SK-N-SH (cell line): ENCODE measurements at regions not wholly inside any gene's neighbourhood (a gene's known extent, or its start where the extent isn't known, plus 50 kb on each side); places are given as distances from the start of the nearest gene placed in this dataset.

Source experiments
- CTCF ChIA-PET: fragments of 300-600, 350-600 bp; formaldehyde crosslinking; extraction: SDS; loops from one replicate; lab custom pipeline; 2021; lab: Yijun Ruan, JAX
- POLR2A ChIA-PET: fragments of 350-600 bp; sonication (Branson Sonifier 250); formaldehyde crosslinking; extraction: SDS; loops from one replicate; lab custom pipeline; 2020; ENCODE audit warnings: antibody characterized with exemption, inconsistent platforms; lab: Yijun Ruan, JAX
- DNase-seq: peaks from one replicate; pipeline ENCODE4 v3.0.0; 2012
- H2AFZ ChIP-seq: fragments of 200-600 bp; sonication (generic); 2 replicates; pipeline ENCODE4 v1.8.1; 2016; ENCODE audit warnings: antibody characterized with exemption, mild to moderate bottlenecking, low read depth
- H3F3A ChIP-seq: fragments of 200-600 bp; sonication (generic); replicated peaks from 2 replicates; pipeline ENCODE3; 2016; ENCODE audit warnings: antibody characterized with exemption, mild to moderate bottlenecking; ENCODE audit not compliant: insufficient read depth
- H3K27ac ChIP-seq, 2 experiments: fragments of 200-500 bp in 1 of 2; fragments of 200-600 bp in 1 of 2; sonication (Bioruptor generic) in 1 of 2; sonication (generic), shearing (Covaris generic) in 1 of 2; 2 replicates each; pipeline versions ENCODE4 v1.5.1 to v1.6.1; 2014 to 2016; ENCODE audit warnings: low read depth in 2 of 2, inconsistent platforms in 1 of 2, low read length in 1 of 2, mild to moderate bottlenecking in 1 of 2, mixed read lengths in 1 of 2
- H3K27me3 ChIP-seq: fragments of 200-600 bp; sonication (generic), shearing (Covaris generic); 2 replicates; pipeline ENCODE4 v1.6.1; 2016; ENCODE audit warnings: mixed run types; ENCODE audit not compliant: insufficient read depth
- H3K36me3 ChIP-seq, 2 experiments: fragments of 200-500 bp in 1 of 2; fragments of 200-600 bp in 1 of 2; sonication (Bioruptor generic) in 1 of 2; sonication (generic) in 1 of 2; replicated peaks in 1 of 2; 2 replicates each; pipeline versions ENCODE3 to v1.5.1; 2014 to 2016; ENCODE audit warnings: low read length in 1 of 2, mild to moderate bottlenecking in 1 of 2; ENCODE audit not compliant: insufficient read depth in 2 of 2, control insufficient read depth in 1 of 2
- H3K4me1 ChIP-seq, 2 experiments: fragments of 200-500 bp in 1 of 2; fragments of 200-600 bp in 1 of 2; sonication (Bioruptor generic) in 1 of 2; sonication (generic), shearing (Covaris generic) in 1 of 2; 2 replicates each; pipeline versions ENCODE4 v1.5.1 to v1.6.1; 2014 to 2016; ENCODE audit warnings: low read depth in 1 of 2, low read length in 1 of 2, mixed run types in 1 of 2; ENCODE audit not compliant: insufficient read depth in 2 of 2, control insufficient read depth in 1 of 2
- H3K4me2 ChIP-seq: fragments of 200-600 bp; sonication (generic), shearing (Covaris generic); 2 replicates; pipeline ENCODE4 v1.6.1; 2017; ENCODE audit warnings: mixed run types
- H3K4me3 ChIP-seq, 2 experiments: fragments of 200-500 bp in 1 of 2; fragments of 200-600 bp in 1 of 2; sonication (Bioruptor generic) in 1 of 2; sonication (generic), shearing (Covaris generic) in 1 of 2; 2 replicates each; pipeline versions ENCODE4 v1.5.1 to v1.8.1; 2014 to 2016; ENCODE audit warnings: low read depth in 2 of 2, inconsistent platforms in 1 of 2, low read length in 1 of 2, mild to moderate bottlenecking in 1 of 2, mixed read lengths in 1 of 2, moderate library complexity in 1 of 2
- H3K79me2 ChIP-seq: fragments of 200-600 bp; sonication (generic); 2 replicates; pipeline ENCODE4 v1.8.1; 2017; ENCODE audit warnings: mild to moderate bottlenecking; ENCODE audit not compliant: insufficient read depth
- H3K9ac ChIP-seq: fragments of 200-600 bp; sonication (generic); 2 replicates; pipeline ENCODE4 v1.6.1; 2017; ENCODE audit warnings: mixed run types
- H3K9me2 ChIP-seq: fragments of 200-600 bp; sonication (generic); 2 replicates; pipeline ENCODE4 v1.6.1; 2017; ENCODE audit warnings: mixed run types
- H3K9me3 ChIP-seq: fragments of 200-600 bp; sonication (generic); 2 replicates; pipeline ENCODE4 v1.6.1; 2017; ENCODE audit warnings: mixed run types, mild to moderate bottlenecking, moderate library complexity
- H4K20me1 ChIP-seq: fragments of 200-600 bp; sonication (generic); 2 replicates; pipeline ENCODE4 v1.6.1; 2017; ENCODE audit warnings: mild to moderate bottlenecking, mixed run types; ENCODE audit not compliant: insufficient read depth
- ELF1 ChIP-seq: IDR thresholded peaks from 2 replicates; pipeline ENCODE4 v1.4.0; 2012
- EZH2phosphoT487 ChIP-seq: fragments of 200-600 bp; sonication (generic); IDR thresholded peaks from 2 replicates; pipeline ENCODE4 v1.6.1; 2017; ENCODE audit warnings: low read depth, mixed run types, mild to moderate bottlenecking, antibody characterized with exemption, moderate library complexity, borderline replicate concordance
- FOXM1 ChIP-seq: IDR thresholded peaks from 2 replicates; pipeline ENCODE4 v1.4.0; 2012; ENCODE audit warnings: low read depth, mild to moderate bottlenecking
- GATA2 ChIP-seq: sonication (generic); formaldehyde crosslinking; IDR thresholded peaks from 2 replicates; pipeline ENCODE4 v1.5.0; 2020; ENCODE audit warnings: mild to moderate bottlenecking, missing genetic modification reagents
- MEF2A ChIP-seq: IDR thresholded peaks from 2 replicates; pipeline ENCODE4 v1.4.0; 2012; ENCODE audit warnings: low read depth, borderline replicate concordance
- NFIC ChIP-seq: IDR thresholded peaks from 2 replicates; pipeline ENCODE4 v1.4.0; 2012; ENCODE audit warnings: borderline replicate concordance
- NRF1 ChIP-seq: IDR thresholded peaks from 2 replicates; pipeline ENCODE4 v1.6.1; 2012; ENCODE audit warnings: low read depth, mild to moderate bottlenecking, low read length
- REST ChIP-seq: IDR thresholded peaks from 2 replicates; pipeline ENCODE4 v1.6.1; 2012; ENCODE audit warnings: mild to moderate bottlenecking, low read depth, low read length, moderate library complexity
- RFX5 ChIP-seq: IDR thresholded peaks from 2 replicates; pipeline ENCODE4 v1.6.1; 2012; ENCODE audit warnings: mild to moderate bottlenecking, improper control_type of control experiment, low read length
- SIN3A ChIP-seq: IDR thresholded peaks from 2 replicates; pipeline ENCODE4 v1.6.1; 2012; ENCODE audit warnings: low read depth, mild to moderate bottlenecking, low read length, moderate library complexity, borderline replicate concordance
- TAF1 ChIP-seq: IDR thresholded peaks from 2 replicates; pipeline ENCODE4 v1.6.1; 2012; ENCODE audit warnings: low read depth, mild to moderate bottlenecking, low read length, moderate library complexity, borderline replicate concordance
- ZBTB33 ChIP-seq: IDR thresholded peaks from 2 replicates; pipeline ENCODE4 v1.4.0; 2012; ENCODE audit warnings: low read depth, borderline replicate concordance
- WGBS: methylation state at CpG from one replicate; pipeline ENCODE4 v1.1.6; 2017; ENCODE audit warnings: low lambda C conversion rate; 5-methylcytosine and 5-hydroxymethylcytosine counted together

GRCh38 chr10:6637053-6637452 is 57.0 kb upstream of the PRKCQ start (continued):
- TF ChIP-seq REST: no peak
- TF ChIP-seq MEF2A: no peak

- Histone ChIP-seq H3K9me2 (no peaks in the 10 kb centered on the region), H2AFZ (no peak overlapping the region), H3K4me2 (no peak overlapping the region), H3K9me3 (no peaks in the 10 kb centered on the region), H3K36me3 (no peaks in the 10 kb centered on the region), H3K27ac (no peak overlapping the region), H3K79me2 (no peaks in the 10 kb centered on the region), H3K9ac (no peak overlapping the region), H3K27me3 (peaks cover 11% of the 10 kb centered on the region; the same call in 1 of the 2 replicates), H3F3A (no peaks in the 10 kb centered on the region), H3K4me3 (no peak overlapping the region), H3K4me1 (no peaks in the 10 kb centered on the region)
- ChIA-PET CTCF (no interaction called here), POLR2A (no interaction called here)
- no peak for DNase-seq
- 48% methylated on average over 2 of the region's 2 CpGs for WGBS
- TF ChIP-seq SIN3A (no peak), NFIC (no peak), GATA2 (CRISPR knock-in tag) (no peak), RFX5 (no peak), TAF1 (no peak), EZH2phosphoT487 (no peak), FOXM1 (no peak), REST (no peak), ELF1 (no peak), NRF1 (no peak), ZBTB33 (no peak)
- TF ChIP-seq, all 33 proteins: peak for 0
- no peaks in the 10 kb centered on the region for H4K20me1 ChIP-seq
Measured at GRCh38 chr10:6635784-6636183, 55.7 kb upstream of the PRKCQ start.
